HG03354 (cell line): ENCODE measurements at regions not wholly inside any gene's neighbourhood (a gene's known extent, or its start where the extent isn't known, plus 50 kb on each side); places are given as distances from the start of the nearest gene placed in this dataset.
"Not testable (repeated sequence)": the region's sequence is repeated elsewhere in the genome, so short reads cannot be mapped to it uniquely, and the experiment has no call there.

ENCODE experiments used
- ATAC-seq: cut with Tn5 transposase; IDR thresholded peaks from one replicate; pipeline ENCODE4 v1.9.1; 2021; ENCODE audit warnings: mild to moderate bottlenecking; ENCODE audit not compliant: unreplicated experiment, poor library complexity, severe bottlenecking

GRCh38 chr13:50419331-50419865 lies 404.2 kb downstream of the KCNRG start:
- ATAC-seq = no peak

GRCh38 chr13:50419896-50420295 lies 404.7 kb downstream of the KCNRG start:
- ATAC-seq = no peak

- ATAC-seq = no peak
Measured at GRCh38 chr13:50420718-50421472, 405.7 kb downstream of the KCNRG start.

- no peak for ATAC-seq
Measured at GRCh38 chr13:50421473-50422130, 406.4 kb downstream of the KCNRG start.

GRCh38 chr13:50422181-50423148 lies 407.2 kb downstream of the KCNRG start:
- no peak for ATAC-seq

GRCh38 chr13:50424993-50425392 lies 409.7 kb downstream of the KCNRG start:
- ATAC-seq = no peak

- ATAC-seq = no peak
Measured at GRCh38 chr13:50425772-50426171, 410.5 kb downstream of the KCNRG start.

- ATAC-seq = no peak
Measured at GRCh38 chr13:50426927-50427326, 411.7 kb downstream of the KCNRG start.

GRCh38 chr13:50427511-50427910 lies 412.3 kb downstream of the KCNRG start:
- not testable (repeated sequence) for ATAC-seq

- no peak for ATAC-seq
Measured at GRCh38 chr13:50428183-50428877, 413.1 kb downstream of the KCNRG start.

- no peak for ATAC-seq
Measured at GRCh38 chr13:50435011-50435410, 408.5 kb downstream of the DLEU7 start.

GRCh38 chr13:50437252-50437651 lies 406.2 kb downstream of the DLEU7 start:
- ATAC-seq = no peak

- ATAC-seq = no peak
Measured at GRCh38 chr13:50438351-50438750, 405.1 kb downstream of the DLEU7 start.

- no peak for ATAC-seq
Measured at GRCh38 chr13:50441130-50441529, 402.4 kb downstream of the DLEU7 start.

GRCh38 chr13:50444726-50445125 lies 398.8 kb downstream of the DLEU7 start:
- ATAC-seq = no peak

- no peak for ATAC-seq
Measured at GRCh38 chr13:50446611-50447010, 396.9 kb downstream of the DLEU7 start.

GRCh38 chr13:50448535-50448998 lies 394.9 kb downstream of the DLEU7 start:
- no peak for ATAC-seq

- no peak for ATAC-seq
Measured at GRCh38 chr13:50449465-50449864, 394.0 kb downstream of the DLEU7 start.

- no peak for ATAC-seq
Measured at GRCh38 chr13:50450279-50450678, 393.2 kb downstream of the DLEU7 start.
